Esophagus squamous epithelium (tissue), 5 donors: ENCODE measurements at regions not wholly inside any gene's neighbourhood (a gene's known extent, or its start where the extent isn't known, plus 50 kb on each side); places are given as distances from the start of the nearest gene placed in this dataset.

Source experiments
- DNase-seq: peaks from one replicate; lab custom pipeline; 2025; lab: John Stamatoyannopoulos, UW
- H3K27ac ChIP-seq, 4 donors: fragments of 200-600 bp; sonication (generic); one replicate each; pipeline ENCODE4 v1.5.1; 2016 to 2019; ENCODE audit warnings: mild to moderate bottlenecking in 1 of 4
- H3K27me3 ChIP-seq, 4 donors: fragments of 200-600 bp; sonication (generic); 1 replicate in 3 of 4; 2 replicates in 1 of 4; pipeline versions ENCODE4 v1.5.1 to v1.6.0; 2017 to 2021; ENCODE audit warnings: antibody characterized with exemption in 1 of 4
- H3K36me3 ChIP-seq, 3 donors: fragments of 200-600 bp; sonication (generic); one replicate each; pipeline ENCODE4 v1.5.1; 2016 to 2019
- H3K4me1 ChIP-seq, 3 donors: fragments of 200-600 bp; sonication (generic); one replicate each; pipeline ENCODE4 v1.5.1; 2017 to 2019
- H3K4me3 ChIP-seq, 4 donors: fragments of 200-600 bp; sonication (generic); 1 replicate in 3 of 4; 2 replicates in 1 of 4; pipeline ENCODE4 v1.5.1; 2016 to 2019; ENCODE audit warnings: mild to moderate bottlenecking in 2 of 4, moderate library complexity in 1 of 4
- H3K9me3 ChIP-seq, 3 donors: fragments of 200-600 bp; sonication (generic); one replicate each; pipeline ENCODE4 v1.5.1; 2016 to 2019
- POLR2A ChIP-seq, 4 donors: fragments of 450-650 bp; IDR thresholded peaks; one replicate each; pipeline ENCODE4 v1.6.1; 2017; ENCODE audit warnings: antibody characterized with exemption in 4 of 4, mild to moderate bottlenecking in 4 of 4, moderate library complexity in 3 of 4
- WGBS, 2 donors: methylation state at CpG; one replicate each; pipeline ENCODE4 v1.1.5; 2018; 5-methylcytosine and 5-hydroxymethylcytosine counted together
- intact Hi-C: fragments of 100-400 bp; cut with DNase I; formaldehyde crosslinking; loops from one replicate; pipeline ENCODE4 v1.15.0; 2022
- TF ChIP-seq, protein P1 (sequence below), 6 experiments: fragments of 450-650 bp in 4 of 6; fragments of 200-600 bp in 2 of 6; sonication (generic) in 2 of 6; IDR thresholded peaks; one replicate each; pipeline ENCODE4 v1.5.1; 2016 to 2019; ENCODE audit warnings: antibody characterized with exemption in 6 of 6, mild to moderate bottlenecking in 4 of 6, moderate library complexity in 4 of 6
- donor health status: DM: yes; HTN: yes; CAD: no.

DNA sequence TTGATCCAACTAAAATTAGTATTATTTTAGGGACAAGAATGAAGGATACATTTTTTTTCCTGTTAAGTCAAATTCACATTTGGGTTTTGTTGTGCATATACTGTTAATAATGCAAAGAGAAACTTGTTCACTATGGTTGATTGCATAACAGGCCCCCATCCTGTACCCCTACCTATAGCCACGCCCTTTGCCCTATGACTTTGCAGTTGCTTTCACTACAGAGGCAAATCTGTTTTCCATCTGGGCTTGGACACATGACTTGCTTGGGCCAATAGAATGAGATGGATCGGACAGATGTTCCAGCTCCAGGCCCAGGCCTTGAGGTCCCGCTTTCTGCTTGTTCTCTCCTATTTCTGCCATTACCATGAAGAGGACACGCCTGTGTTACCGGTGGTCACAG, 278.5 kb upstream of the HNRNPA3 start:
- H3K4me3 ChIP-seq, result no peak overlapping the region
- H3K27me3 ChIP-seq, result no peaks in the 10 kb centered on the region
- intact Hi-C loops, result no loop called here
- no peaks in the 10 kb centered on the region for H3K4me1 ChIP-seq
- no peak for DNase-seq
- WGBS, 2 donors, result 87% methylated on average over 3 of the region's 5 CpGs; no CpG with 5 or more reads in 1 of the 2 donors
- no peaks in the 10 kb centered on the region for H3K9me3 ChIP-seq
- TF ChIP-seq, protein P1, sequence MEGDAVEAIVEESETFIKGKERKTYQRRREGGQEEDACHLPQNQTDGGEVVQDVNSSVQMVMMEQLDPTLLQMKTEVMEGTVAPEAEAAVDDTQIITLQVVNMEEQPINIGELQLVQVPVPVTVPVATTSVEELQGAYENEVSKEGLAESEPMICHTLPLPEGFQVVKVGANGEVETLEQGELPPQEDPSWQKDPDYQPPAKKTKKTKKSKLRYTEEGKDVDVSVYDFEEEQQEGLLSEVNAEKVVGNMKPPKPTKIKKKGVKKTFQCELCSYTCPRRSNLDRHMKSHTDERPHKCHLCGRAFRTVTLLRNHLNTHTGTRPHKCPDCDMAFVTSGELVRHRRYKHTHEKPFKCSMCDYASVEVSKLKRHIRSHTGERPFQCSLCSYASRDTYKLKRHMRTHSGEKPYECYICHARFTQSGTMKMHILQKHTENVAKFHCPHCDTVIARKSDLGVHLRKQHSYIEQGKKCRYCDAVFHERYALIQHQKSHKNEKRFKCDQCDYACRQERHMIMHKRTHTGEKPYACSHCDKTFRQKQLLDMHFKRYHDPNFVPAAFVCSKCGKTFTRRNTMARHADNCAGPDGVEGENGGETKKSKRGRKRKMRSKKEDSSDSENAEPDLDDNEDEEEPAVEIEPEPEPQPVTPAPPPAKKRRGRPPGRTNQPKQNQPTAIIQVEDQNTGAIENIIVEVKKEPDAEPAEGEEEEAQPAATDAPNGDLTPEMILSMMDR (IDR thresholded peaks at IDR 0.05), result no peak
- TF ChIP-seq POLR2A (IDR thresholded peaks at IDR 0.05), result no peak
- H3K36me3 ChIP-seq, result no peaks in the 10 kb centered on the region
- H3K27ac ChIP-seq, result no peak overlapping the region

DNA sequence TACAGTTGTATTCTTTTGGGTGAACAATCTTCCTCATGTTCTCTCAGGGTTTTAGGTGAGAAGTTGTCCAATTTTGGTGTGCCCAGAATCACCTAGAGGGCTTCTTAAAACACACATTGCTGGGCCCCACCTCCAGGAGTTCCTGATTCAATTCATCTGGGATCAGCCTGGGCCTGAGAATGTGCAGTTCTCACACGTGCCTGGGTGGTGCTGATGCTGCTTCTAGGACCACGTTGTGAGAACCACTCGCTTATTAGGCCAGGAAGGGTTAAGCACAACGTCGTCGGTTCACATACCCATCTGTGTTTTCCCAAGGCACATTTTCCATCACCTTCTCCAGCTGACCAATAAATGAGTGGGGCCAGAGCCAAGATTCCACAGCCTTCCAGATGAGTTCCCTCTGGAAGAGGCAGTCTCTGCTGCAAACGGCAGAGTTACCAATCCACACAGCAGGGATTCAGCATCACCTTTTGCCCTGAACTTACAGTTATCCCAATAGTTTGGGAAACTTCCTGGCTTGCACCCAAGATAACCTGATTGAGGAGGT, 277.7 kb upstream of the HNRNPA3 start:
- Histone ChIP-seq H3K4me3 (no peak overlapping the region), H3K4me1 (no peaks in the 10 kb centered on the region), H3K36me3 (no peaks in the 10 kb centered on the region), H3K9me3 (no peaks in the 10 kb centered on the region), H3K27me3 (no peaks in the 10 kb centered on the region), H3K27ac (no peak overlapping the region)
- no peak for DNase-seq
- 53 to 68% methylated on average over 6 to 7 of the region's 7 CpGs for WGBS, 2 donors
- TF ChIP-seq POLR2A (IDR thresholded peaks at IDR 0.05), result no peak
- TF ChIP-seq, protein P1 (IDR thresholded peaks at IDR 0.05), result no peak
- intact Hi-C loops, result no loop called here

DNA sequence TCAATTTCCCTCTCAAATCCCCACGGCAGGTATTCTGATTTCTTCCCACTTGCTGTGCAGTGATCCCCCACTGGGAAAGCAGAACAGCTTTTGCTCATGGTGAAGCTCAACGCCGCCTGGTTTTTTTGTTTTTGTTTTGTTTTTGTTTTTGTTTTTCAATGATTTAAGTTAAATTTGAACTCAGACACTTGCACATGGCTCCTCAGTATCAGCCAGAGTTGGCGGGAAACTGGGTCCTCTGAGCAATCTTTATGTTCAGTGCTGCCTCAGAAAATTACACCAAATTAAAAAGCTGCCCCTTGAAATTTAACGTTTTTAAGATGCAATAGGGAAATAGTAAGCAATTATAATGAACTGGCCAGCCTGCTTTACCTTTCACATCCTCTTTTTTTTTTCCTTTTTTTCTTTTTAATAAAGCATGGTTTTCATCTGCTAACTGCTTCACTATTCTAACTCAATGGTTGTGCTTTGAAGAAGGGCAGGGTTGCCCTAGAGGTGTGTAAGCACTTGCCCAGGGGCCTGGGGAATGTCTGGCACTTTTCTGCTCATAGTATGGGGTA, 277.0 kb upstream of the HNRNPA3 start:
- 75 to 83% methylated on average over 5 of the region's 5 CpGs for WGBS, 2 donors
- Histone ChIP-seq H3K27me3 (no peaks in the 10 kb centered on the region), H3K9me3 (no peaks in the 10 kb centered on the region), H3K4me1 (no peaks in the 10 kb centered on the region), H3K4me3 (no peak overlapping the region), H3K36me3 (no peaks in the 10 kb centered on the region), H3K27ac (no peak overlapping the region)
- TF ChIP-seq POLR2A (IDR thresholded peaks at IDR 0.05), result no peak
- TF ChIP-seq, protein P1 (IDR thresholded peaks at IDR 0.05), result no peak
- intact Hi-C loops, result no loop called here
- DNase-seq, result no peak

DNA sequence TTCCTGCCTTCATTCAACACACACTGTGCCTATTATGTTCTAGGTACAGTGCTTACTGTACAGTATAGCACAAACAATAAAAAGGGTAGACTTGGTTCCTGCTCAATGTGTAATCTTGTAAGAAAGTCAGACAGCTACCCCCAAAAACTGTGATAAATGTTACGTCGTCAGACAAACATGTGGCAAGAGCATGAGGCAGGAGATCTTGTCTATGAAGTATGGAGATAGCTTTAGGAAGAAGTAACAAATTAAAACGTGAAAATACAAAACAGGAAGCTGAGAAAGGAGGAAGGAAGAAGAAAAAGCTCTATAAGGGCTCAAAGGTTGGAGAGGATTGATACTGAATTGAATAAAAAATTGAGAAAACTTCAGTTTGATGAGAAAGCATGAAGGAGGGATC, 276.2 kb upstream of the HNRNPA3 start:
- no peak for TF ChIP-seq POLR2A (IDR thresholded peaks at IDR 0.05)
- TF ChIP-seq, protein P1 (IDR thresholded peaks at IDR 0.05), result no peak
- no peaks in the 10 kb centered on the region for H3K4me1 ChIP-seq
- no peak for DNase-seq
- H3K27ac ChIP-seq, result no peak overlapping the region
- intact Hi-C loops, result no loop called here
- no peaks in the 10 kb centered on the region for H3K9me3 ChIP-seq
- no peak overlapping the region for H3K4me3 ChIP-seq
- no peaks in the 10 kb centered on the region for H3K27me3 ChIP-seq
- no peaks in the 10 kb centered on the region for H3K36me3 ChIP-seq
- 61 to 69% methylated on average over 3 of the region's 3 CpGs for WGBS, 2 donors

DNA sequence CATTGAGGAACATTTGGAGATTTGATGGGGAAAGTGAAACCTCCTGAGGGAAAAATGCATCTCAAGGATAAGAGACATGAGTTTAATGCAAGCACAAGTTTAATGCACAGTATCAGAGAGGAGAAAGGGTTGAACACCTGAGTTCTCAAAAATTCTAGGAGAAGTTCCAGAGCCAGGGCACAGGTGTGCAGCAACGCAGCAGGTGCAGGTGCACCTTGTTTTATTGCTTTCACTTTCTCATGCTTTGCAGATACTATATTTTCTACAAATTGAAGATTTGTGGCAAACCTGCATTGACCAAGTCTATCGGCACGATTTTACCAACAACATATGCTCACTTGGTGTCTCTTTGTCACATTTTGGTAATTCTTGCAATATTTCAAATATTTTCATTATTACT, 267.6 kb upstream of the HNRNPA3 start:
- 83 to 88% methylated on average over 3 of the region's 3 CpGs for WGBS, 2 donors
- no peaks in the 10 kb centered on the region for H3K27me3 ChIP-seq
- H3K9me3 ChIP-seq, result no peaks in the 10 kb centered on the region
- TF ChIP-seq POLR2A (IDR thresholded peaks at IDR 0.05), result no peak
- TF ChIP-seq, protein P1 (IDR thresholded peaks at IDR 0.05), result no peak
- no peak overlapping the region for H3K27ac ChIP-seq
- no peaks in the 10 kb centered on the region for H3K36me3 ChIP-seq
- no peak overlapping the region for H3K4me3 ChIP-seq
- no peaks in the 10 kb centered on the region for H3K4me1 ChIP-seq
- intact Hi-C loops, result no loop called here
- no peak for DNase-seq
